ENCODE measurements at regions not wholly inside any gene's neighbourhood (a gene's known extent, or its start where the extent isn't known, plus 50 kb on each side); places are given as distances from the start of the nearest gene placed in this dataset.
"Not testable (repeated sequence)": the region's sequence is repeated elsewhere in the genome, so short reads cannot be mapped to it uniquely, and the experiment has no call there.

- no peak for DNase-seq
Observed at GRCh38 chr4:152190907-152191306, 345.0 kb downstream of the FBXW7 start.

- DNase-seq = no peak
Observed at GRCh38 chr4:152189451-152190179, 346.3 kb downstream of the FBXW7 start.

DNA sequence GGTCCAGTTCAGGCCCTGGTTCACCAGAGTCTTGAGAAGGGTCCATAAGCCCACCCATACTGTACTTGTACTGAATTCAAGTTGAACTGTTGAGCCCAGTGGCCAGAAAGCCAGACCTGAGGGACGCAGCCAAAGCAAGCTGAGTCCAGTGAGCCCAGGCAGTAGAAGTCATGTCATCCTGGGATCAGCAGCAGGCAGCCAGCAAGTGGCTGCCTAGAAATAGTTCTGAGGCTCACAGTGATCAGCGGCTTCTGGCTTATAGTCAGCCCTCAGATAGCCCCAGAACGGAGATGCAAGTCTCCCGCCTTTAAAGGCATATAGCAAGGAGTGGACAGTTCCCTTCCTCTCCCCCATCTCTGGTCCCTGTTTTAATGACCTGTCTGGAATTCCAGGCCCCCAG, 347.1 kb downstream of the FBXW7 start:
- no peak for DNase-seq

DNA sequence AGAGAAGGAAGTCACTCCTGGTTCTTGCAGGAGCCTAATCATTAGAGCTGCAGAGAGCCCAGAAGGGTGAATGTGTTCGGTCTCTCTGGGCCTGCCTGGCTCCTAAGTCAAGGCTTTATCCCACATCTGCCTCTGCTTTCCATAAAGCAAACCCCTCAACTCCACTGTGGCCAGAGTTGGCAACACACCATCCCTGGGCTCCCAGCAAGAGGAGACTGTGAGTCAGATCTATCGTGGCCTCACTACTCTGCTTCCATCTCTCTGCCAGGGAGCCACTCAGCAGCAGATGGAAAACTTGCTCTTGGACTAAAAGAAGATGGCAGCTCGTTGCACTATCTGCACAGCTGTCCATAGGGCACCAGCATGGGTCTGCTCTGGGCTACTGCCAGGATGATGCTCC, 348.2 kb downstream of the FBXW7 start:
- DNase-seq = no peak

- no peak for DNase-seq
Observed at GRCh38 chr4:152185786-152186550, 349.9 kb downstream of the FBXW7 start.

DNA sequence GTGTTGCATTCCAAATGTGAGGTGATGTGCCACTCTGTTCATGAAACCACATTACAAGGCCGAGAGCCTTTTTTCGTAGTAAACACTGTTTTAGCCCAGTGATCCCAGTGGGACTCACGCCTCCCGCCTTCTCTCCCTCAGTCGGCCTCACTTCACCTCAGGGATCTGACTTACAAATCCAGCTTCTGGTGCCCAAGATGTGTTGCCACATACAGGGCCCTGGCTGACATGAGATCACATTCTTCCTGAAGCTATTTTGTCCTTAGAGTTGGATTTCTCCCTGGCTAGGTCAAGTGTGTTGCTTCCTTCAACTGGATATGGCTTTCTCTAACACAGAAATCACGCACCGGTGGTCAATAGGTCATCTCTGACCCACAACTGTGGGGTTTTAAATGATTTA, 354.7 kb downstream of the FBXW7 start:
- no peak for DNase-seq

DNA sequence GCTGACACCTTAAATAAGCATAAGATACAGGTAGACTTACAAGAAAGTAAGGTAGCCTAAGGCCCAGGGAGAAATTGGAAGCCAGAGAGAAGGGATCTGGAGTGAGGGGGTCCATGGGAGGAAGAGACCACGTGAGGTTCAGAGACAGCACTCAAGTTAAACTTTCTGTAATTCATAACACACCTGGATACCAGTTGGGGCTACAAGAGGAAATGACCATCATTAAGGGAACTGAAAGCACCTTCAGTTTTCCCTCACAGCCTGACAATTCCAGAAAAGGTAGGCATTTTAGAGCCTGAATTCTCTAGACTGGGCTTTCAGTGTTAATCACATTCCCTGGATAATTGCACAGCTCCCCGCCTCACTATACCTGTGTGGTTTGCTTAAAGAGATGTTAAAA, 355.5 kb downstream of the FBXW7 start:
- DNase-seq = no peak

- DNase-seq = not testable (repeated sequence)
Observed at GRCh38 chr4:152177538-152177937, 358.4 kb downstream of the FBXW7 start.

DNA sequence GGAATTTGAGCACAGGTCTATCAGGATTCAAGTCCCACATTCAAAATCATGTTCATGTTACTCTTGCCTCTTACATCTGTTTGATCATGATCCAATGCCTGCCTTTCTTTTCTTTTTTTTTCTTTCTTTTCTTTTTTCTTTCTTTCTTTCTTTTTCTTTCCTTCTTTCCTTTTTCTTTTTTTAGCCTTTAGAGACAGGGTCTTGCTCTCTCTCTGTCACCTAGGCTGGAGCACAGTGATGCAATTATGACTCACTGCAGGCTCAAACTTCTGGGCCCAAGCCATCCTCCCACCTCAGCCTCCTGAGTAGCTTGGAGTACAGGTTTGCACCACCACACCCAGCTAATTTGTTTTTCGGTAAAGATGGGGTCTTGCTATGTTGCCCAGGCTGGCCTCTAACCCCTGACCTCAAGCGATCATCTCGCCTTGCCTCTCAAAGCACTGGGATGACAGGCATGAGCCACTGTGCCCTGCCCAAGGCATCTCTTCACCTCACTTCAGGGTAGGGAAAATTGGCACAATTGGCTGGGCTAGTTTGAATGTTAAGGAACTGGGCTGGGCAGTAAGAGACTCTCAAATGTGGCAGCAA, 359.2 kb downstream of the FBXW7 start:
- no peak for DNase-seq

- no peak for DNase-seq
Observed at GRCh38 chr4:152175586-152175985, 360.3 kb downstream of the FBXW7 start.

GRCh38 chr4:152172146-152172545, 363.7 kb downstream of the FBXW7 start:
- DNase-seq = no peak

DNA sequence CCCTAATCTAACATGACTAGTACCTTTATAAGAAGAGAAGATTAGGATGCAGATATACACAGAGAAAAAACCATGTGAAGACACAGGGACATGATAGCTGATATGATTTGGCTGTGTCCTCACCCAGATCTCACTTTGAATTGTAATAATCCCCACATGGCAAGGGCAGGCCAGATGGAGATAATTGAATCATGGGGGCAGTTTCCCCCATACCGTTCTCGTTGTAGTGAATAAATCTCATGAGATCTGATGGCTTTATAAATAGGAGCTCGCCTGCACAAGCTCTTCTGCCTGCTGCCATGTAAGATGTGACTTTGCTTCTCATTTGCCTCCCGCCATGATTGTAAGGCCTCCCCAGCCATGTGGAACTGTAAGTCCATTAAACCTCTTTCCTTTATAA, 364.3 kb downstream of the FBXW7 start:
- DNase-seq = no peak

GRCh38 chr4:152169683-152170082, 366.2 kb downstream of the FBXW7 start:
- DNase-seq = no peak

DNA sequence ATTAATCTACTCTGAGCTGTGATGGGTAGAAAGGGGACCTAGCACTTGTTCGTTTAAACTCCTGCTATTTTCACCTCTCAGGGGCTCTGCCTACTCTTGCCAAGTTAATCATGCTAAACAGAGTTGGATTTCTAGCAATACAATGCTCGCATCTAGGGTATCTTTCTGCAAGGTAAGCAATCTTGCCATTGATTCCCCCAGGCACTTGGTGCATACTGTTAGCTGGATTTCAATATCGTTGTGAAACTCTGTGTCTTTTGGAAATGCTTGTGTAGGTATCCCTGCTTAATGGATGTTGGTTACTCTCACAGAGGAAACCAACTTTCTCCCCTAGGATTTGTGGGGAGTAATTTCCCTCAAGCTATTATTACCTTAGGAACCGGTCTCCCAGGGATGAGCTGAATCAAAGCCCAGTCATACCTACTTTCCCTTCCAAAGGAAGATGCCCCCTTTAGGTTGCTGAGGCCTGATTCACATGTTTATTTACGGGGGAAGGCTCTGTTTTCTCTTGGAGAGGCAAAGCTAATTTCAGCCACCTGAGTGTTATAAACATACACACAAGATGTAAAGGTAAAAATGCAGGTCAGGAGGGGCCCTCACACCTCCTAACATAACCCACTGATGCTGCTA, 366.8 kb downstream of the FBXW7 start:
- DNase-seq = no peak

DNA sequence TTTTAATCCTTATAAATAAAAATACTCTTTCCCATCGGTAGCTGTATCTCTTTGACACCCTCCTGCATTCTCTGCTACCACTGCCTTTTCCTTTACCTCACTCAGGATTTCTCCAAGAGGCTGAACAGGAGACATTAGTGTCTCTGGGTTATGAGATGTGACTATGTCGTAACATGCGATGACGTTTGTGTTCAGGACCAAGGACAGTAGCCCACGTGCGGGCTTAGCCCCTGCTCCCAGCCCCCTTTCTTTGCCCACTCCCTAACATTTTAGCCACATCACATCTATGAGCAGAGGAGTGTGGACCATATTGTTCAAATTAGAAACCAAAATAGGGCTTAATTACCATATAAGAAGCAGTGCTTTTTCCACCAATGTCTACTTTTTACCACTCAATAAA, 369.3 kb downstream of the FBXW7 start:
- no peak for DNase-seq

- no peak for DNase-seq
Observed at GRCh38 chr4:152165846-152166245, 370.0 kb downstream of the FBXW7 start.

DNA sequence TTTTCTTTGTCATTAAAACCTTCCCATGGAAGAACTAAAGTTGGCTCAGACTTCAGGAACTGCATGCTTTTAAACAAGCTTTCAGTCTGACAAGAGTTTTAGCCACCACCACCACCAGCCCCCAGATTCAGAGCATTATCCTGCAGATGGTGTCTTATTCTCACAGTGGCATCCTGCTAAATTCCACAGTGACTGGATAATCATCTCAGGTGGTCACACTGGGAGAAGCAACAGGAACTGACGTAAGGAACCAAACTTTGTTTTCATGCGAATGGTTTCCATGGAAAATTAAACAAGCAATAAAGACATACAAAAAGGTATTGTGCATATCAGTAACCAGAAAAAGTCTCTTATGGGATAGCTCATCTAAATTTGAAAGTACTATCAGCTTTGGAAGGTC, 370.7 kb downstream of the FBXW7 start:
- DNase-seq = no peak

DNA sequence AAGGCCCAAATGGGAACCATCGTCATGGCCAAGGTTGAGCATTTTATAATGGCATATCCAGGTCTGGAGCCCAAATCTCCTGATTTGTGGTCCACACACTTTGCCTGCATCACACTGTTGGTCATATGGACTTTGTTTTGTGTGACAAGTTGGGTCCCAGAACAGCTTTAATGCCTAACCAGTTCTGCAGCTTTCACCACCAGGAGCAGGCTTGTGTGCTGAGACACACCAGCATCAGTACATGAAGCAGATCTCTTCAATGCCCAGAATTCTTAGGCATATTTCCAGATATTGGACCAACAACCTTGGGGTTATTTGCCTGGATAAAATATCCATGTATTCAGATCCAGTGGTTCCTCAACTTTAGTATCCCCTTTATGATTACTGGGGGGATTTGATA, 371.3 kb downstream of the FBXW7 start:
- no peak for DNase-seq

GRCh38 chr4:152162331-152162697, 373.6 kb downstream of the FBXW7 start:
- DNase-seq = no peak

DNA sequence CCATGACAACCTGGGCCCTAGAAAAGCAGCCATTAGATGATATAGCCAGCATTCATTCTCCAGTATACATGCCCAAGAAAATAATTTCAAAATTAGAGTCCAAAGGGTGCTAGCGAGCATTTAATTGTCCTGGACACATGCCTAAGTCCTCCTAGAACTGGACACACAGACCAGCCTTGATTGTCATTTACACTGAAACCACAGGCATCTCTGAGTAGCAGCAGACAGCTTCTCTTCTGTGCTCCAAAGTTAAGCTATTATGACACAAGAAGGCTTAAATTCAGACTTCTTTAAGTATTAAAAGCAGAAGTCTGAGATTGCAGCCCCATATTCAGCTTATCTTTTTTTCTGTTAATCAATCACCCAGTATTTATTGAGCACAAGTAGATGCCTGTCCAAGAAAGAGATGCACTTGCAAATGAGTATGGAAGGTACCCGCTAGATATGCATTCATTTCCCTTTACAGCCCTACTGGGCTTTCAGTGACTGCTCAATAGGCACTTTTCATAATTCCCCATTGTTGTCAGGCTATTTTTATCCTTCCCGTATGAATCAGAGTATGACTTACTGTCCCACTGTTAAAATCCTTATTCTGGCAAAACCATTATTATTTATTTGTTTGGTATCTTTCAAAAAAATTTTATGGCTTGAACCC, 374.1 kb downstream of the FBXW7 start:
- no peak for DNase-seq

DNA sequence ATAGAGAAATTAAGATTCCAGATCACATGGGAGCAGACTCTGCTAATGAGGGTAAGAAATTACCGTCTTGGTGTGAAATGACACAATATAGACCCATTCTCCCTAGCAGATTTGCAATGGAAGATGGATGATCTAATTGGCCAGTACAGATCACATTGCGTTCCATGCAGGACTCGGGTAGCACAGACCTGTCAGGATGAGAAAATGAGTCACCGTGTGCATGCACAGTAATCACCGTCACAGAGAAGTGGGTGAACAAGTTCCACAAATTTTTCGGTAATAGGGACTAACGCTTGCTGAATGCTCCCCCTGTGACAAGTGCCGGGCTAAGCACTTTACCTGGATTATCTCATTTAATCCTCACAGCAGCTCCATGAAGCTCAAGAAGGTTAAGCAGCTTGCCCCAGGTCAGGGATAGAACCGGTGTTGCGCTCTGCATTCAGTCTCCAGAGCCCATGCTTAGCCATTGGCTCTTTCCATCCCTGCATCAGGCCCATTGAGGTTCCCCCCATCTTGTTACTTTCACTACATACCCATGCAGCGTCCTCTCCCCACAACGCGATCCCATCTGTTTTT, 375.6 kb downstream of the FBXW7 start:
- DNase-seq = no peak

- no peak for DNase-seq
Observed at GRCh38 chr4:152159773-152160172, 376.1 kb downstream of the FBXW7 start.

DNA sequence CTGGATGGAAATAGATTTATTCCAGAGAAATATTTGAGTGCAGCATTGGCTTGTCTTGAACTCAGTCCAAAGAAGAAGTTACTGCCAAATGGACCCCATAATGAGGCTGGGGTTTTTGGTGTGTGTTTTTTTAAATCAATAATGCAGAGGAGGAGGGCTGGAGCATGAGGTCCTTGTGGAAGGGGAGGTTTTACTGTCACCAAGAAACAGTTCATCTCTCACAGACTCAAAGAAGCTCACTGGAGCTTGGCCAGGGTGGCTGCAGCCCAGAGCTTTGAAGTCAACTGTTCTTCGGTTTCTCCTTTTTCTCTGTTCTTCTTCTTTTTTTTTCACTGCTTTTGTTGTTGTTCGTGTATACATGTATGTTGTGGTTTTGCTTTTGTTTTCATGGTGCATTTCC, 377.7 kb downstream of the FBXW7 start:
- DNase-seq = no peak
